Astrocyte of the spinal cord (primary cell): ENCODE measurements at regions not wholly inside any gene's neighbourhood (a gene's known extent, or its start where the extent isn't known, plus 50 kb on each side); places are given as distances from the start of the nearest gene placed in this dataset.
A peak's percentile ranks its signal among the peaks of the same experiment; 100 is the strongest.

Experiments
- DNase-seq: peaks from one replicate; pipeline ENCODE4 v3.0.0; 2011; ENCODE audit warnings: low read depth, low spot score
- H3K4me3 ChIP-seq: 2 replicates; pipeline ENCODE4 v1.5.1; 2011; ENCODE audit warnings: low read depth, mild to moderate bottlenecking, low read length, moderate library complexity
- in situ Hi-C: cut with HindIII; loops from 2 replicates; pipeline ENCODE4 v1.10.0; 2017; ENCODE audit warnings: low sequenced_read_pairs
- TF ChIP-seq, protein P1 (sequence below): IDR thresholded peaks from 2 replicates; pipeline ENCODE4 v1.5.1; 2012; ENCODE audit warnings: low read depth, mild to moderate bottlenecking, low read length, inconsistent platforms

DNA sequence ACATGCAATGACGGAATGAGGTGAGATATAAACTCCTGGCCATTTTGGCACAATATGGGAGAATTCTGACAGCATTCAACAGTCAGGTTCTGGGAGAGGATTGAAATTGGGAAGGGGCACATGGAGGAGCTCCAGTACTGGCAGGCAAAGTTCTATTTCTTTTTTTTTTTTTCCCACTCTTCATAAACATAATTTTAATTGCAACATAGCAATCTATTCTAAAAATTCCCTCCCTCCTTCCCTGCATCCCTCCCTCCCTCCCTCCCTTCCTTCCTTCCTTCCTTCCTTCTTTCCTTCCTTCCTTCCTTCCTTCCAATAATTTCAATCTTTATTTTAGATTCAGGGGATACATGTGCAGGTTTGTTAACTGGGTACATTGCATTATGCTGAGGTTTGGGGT, 93.2 kb downstream of the PTCSC3 start:
- in situ Hi-C loops = no loop called here
- TF ChIP-seq, protein P1, sequence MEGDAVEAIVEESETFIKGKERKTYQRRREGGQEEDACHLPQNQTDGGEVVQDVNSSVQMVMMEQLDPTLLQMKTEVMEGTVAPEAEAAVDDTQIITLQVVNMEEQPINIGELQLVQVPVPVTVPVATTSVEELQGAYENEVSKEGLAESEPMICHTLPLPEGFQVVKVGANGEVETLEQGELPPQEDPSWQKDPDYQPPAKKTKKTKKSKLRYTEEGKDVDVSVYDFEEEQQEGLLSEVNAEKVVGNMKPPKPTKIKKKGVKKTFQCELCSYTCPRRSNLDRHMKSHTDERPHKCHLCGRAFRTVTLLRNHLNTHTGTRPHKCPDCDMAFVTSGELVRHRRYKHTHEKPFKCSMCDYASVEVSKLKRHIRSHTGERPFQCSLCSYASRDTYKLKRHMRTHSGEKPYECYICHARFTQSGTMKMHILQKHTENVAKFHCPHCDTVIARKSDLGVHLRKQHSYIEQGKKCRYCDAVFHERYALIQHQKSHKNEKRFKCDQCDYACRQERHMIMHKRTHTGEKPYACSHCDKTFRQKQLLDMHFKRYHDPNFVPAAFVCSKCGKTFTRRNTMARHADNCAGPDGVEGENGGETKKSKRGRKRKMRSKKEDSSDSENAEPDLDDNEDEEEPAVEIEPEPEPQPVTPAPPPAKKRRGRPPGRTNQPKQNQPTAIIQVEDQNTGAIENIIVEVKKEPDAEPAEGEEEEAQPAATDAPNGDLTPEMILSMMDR = no peak
- no peak overlapping the region for H3K4me3 ChIP-seq
- DNase-seq = no peak

DNA sequence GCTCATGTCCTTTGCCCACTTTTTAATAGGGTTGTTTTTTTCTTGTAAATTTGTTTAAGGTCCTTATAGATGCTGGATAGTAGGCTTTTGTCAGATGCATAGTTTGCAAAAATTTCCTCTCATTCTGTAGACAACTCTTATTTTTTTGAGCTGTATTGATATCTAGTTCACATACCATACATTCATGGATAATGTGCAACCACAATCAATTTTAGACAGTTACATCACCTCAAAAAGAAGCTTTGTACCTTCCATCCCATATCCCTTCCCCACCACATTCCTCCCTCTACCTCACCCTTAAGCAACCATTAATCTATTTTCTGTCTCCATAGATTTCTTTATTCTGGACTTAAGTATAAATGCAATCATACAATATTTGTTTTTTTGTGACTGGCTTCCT, 98.4 kb downstream of the PTCSC3 start:
- TF ChIP-seq, protein P1 = no peak
- no peak overlapping the region for H3K4me3 ChIP-seq
- no peak for DNase-seq
- in situ Hi-C loops = no loop called here

DNA sequence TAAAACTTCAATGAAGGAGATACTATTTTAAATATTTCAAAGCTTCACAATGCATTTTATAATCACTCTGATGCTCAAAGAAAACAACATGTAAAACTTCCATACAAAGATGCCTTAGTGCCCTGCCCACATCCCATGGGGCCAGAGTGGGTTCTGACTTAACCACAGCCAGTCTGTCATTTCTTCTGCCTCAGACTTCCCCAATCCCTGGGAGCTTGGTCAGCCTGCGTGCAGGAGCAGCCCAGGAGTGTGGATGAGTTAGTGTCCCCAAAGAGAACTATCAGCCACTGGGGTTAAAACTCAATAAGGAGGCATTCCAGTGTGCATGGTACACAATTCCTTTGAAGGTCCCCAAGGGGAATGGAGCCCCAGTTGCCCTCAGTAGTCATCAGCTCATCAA, 100.3 kb downstream of the PTCSC3 start:
- TF ChIP-seq, protein P1 = no peak
- in situ Hi-C loops = no loop called here
- no peak for DNase-seq
- H3K4me3 ChIP-seq = no peak overlapping the region

DNA sequence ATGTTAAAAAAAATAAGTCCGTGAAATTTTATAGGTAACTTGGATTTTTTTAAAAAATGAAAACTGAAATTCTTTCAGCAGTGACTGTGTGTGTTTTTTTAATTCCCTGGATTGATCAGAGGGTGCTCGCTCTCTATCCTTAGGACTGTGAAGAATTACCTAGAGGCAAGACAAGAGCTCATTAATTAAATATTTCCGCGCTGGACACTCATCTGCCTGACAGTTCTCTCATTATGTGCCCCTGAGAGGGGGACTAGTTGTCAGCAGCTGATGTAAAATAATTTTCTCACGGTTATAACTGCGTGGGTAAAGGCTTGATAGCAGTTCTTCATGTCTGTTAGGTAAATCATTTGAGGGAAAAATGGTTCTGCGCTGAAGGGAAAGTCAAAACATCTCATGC, 101.3 kb downstream of the PTCSC3 start:
- DNase-seq = no peak
- TF ChIP-seq, protein P1 = no peak
- in situ Hi-C loops = no loop called here
- H3K4me3 ChIP-seq = no peak overlapping the region

DNA sequence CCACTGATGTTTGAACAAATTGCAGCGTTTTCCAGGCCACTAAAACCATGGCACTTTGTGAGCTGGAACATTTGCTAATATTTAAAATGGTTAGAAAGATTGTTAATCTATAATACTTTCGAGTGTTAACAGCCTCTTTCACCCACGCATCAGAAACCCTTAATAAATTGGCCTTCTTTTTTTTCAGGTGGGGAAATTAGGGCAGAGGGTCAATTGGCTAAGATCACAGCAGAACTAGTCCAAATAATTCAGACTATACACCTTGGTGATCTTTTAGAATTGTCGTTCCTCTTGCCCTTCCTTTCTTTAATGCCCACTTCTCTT, 105.8 kb downstream of the PTCSC3 start:
- no peak for DNase-seq
- no peak overlapping the region for H3K4me3 ChIP-seq
- TF ChIP-seq, protein P1 = no peak
- in situ Hi-C loops = no loop called here

DNA sequence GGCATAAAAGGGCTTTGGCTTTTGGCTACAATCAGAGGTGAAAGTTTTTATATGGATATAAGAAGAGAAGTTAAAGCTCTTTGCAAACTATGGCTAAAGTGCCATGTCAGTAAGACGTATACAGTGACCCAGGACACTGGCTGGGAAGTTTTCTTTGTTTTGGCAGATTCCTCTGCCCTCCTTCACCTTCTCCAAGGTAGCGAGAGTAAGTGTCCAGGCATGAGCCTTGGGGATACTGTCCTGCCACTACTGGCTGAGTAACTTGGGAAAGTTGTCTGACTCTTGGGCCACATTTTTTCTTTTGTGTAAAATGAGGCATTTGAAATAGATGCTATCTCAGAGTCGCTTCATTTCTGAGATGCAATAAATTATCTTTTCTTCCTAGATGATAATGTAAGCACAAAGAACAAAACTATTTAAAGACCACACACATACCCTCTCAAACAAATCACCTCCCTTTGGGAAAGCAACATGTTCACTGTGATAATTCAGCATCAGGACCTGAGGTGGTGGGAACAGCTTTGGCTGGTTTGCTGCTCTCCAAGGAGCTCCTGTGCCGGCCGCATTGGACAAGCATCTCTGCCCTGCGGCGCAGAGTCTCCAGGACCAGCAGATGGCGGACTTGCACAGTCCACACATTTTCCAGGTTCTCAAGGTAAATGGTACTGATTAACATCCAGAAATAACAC, 106.3 kb downstream of the PTCSC3 start:
- H3K4me3 ChIP-seq = no peak overlapping the region
- TF ChIP-seq, protein P1 = peak; percentile 95
- in situ Hi-C loops = no loop called here
- peak; percentile 77 for DNase-seq

DNA sequence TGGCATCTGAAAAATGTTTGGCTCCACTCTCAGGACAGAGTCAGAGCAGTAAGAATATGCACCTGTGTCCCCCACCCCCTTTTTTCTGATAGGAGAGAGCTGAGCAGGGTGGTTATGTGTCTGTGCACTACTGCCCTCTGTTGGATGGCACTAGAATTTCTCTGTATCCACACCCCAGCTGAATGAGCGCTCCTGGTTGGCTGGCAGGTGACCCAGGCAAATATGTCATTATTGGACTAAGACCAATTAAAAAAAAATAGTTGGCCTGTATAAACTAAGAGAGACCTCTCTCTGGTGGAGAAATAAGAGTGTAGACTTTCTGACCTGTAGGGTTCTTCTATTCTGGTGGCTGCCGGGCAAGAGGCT, 107.0 kb downstream of the PTCSC3 start:
- TF ChIP-seq, protein P1 = peak; percentile 69
- in situ Hi-C loops = no loop called here
- DNase-seq = peak; percentile 39
- no peak overlapping the region for H3K4me3 ChIP-seq
